Lower lobe of right lung (tissue), 2 donors: ENCODE measurements at regions not wholly inside any gene's neighbourhood (a gene's known extent, or its start where the extent isn't known, plus 50 kb on each side); places are given as distances from the start of the nearest gene placed in this dataset.

Experiments used
- ATAC-seq, 2 donors: fragments of 200-7000 bp; cut with Tn5 transposase; one replicate each; pipeline ENCODE4 v1.9.1; 2020 to 2022; ENCODE audit warnings: mild to moderate bottlenecking in 2 of 2, moderate library complexity in 2 of 2
- DNase-seq: peaks from one replicate; pipeline ENCODE4 v3.0.0-alpha.2; 2020
- H3K27ac ChIP-seq: fragments of 200-600 bp; one replicate; pipeline ENCODE4 v1.8.0; 2022
- H3K27me3 ChIP-seq: fragments of 200-600 bp; one replicate; pipeline ENCODE4 v1.8.0; 2022; ENCODE audit warnings: low read depth
- H3K36me3 ChIP-seq: fragments of 200-600 bp; one replicate; pipeline ENCODE4 v1.8.0; 2022; ENCODE audit warnings: mild to moderate bottlenecking
- H3K4me1 ChIP-seq: fragments of 200-600 bp; one replicate; pipeline ENCODE4 v1.8.0; 2022
- H3K4me3 ChIP-seq: fragments of 200-600 bp; one replicate; pipeline ENCODE4 v1.8.0; 2022; ENCODE audit warnings: mild to moderate bottlenecking
- H3K9me3 ChIP-seq: fragments of 200-600 bp; one replicate; pipeline ENCODE4 v1.8.0; 2022
- intact Hi-C: fragments of 100-400 bp; cut with DNase I; formaldehyde crosslinking; loops from one replicate; pipeline ENCODE4 v1.11.0; 2022
- TF ChIP-seq, protein P1 (sequence below): fragments of 200-600 bp; IDR thresholded peaks from one replicate; pipeline ENCODE4 v1.8.0; 2022; ENCODE audit warnings: antibody characterized with exemption, mild to moderate bottlenecking
- donor health status: DM: no; HTN: yes; CAD: no; lungs with severe emphysema.

DNA sequence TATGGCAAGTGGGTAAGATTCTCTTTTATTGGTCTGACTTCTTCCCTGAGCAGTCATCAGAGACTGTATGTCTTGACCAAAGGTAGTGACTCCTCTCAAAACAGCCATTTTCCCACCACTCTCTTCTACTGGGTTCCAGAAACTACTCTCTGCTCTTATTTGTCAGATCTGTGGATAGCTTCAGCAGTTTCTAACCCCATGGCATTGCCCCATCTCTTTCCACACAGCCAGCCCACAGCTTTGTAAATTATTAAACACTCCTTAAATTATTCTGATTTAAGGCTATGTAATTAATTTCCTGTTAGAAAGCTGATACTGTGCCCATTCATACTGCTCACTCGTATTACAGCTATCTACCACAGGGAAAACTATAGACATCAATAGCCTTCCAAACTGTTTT, 138.4 kb upstream of the CNR1 start:
- TF ChIP-seq, protein P1, sequence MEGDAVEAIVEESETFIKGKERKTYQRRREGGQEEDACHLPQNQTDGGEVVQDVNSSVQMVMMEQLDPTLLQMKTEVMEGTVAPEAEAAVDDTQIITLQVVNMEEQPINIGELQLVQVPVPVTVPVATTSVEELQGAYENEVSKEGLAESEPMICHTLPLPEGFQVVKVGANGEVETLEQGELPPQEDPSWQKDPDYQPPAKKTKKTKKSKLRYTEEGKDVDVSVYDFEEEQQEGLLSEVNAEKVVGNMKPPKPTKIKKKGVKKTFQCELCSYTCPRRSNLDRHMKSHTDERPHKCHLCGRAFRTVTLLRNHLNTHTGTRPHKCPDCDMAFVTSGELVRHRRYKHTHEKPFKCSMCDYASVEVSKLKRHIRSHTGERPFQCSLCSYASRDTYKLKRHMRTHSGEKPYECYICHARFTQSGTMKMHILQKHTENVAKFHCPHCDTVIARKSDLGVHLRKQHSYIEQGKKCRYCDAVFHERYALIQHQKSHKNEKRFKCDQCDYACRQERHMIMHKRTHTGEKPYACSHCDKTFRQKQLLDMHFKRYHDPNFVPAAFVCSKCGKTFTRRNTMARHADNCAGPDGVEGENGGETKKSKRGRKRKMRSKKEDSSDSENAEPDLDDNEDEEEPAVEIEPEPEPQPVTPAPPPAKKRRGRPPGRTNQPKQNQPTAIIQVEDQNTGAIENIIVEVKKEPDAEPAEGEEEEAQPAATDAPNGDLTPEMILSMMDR, result no peak
- Histone ChIP-seq H3K27me3 (no peaks in the 10 kb centered on the region), H3K4me1 (no peaks in the 10 kb centered on the region), H3K4me3 (no peak overlapping the region), H3K27ac (no peak overlapping the region), H3K9me3 (no peaks in the 10 kb centered on the region), H3K36me3 (no peaks in the 10 kb centered on the region)
- intact Hi-C loops, result no loop called here
- no peak for DNase-seq
- ATAC-seq, result no peak

DNA sequence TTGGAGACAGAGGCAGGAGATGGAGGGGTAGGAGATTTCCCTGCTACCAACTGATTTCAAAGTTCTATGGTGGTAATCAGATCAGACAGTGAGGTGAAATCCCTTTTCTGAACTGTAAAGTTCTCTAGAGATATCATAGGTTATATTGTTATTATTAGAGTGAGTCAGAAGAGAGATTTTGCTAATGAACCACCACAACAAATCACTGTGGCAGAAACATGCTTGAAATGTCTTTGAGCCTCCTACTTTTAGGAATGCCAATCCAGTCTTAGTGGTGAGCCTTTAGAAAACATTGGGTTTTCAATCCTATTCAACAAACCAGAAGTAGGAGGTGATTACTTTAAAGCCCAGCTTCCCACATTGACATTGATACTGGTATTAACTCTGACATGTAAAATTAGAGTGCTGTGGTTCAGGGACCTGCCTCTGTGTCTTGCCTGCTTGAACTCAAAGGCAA, 136.7 kb upstream of the CNR1 start:
- Histone ChIP-seq H3K27ac (no peak overlapping the region), H3K9me3 (no peaks in the 10 kb centered on the region), H3K27me3 (no peaks in the 10 kb centered on the region), H3K4me1 (no peaks in the 10 kb centered on the region), H3K4me3 (no peak overlapping the region), H3K36me3 (no peaks in the 10 kb centered on the region)
- intact Hi-C loops, result no loop called here
- DNase-seq (no peak), ATAC-seq (no peak)
- TF ChIP-seq, protein P1, result no peak

DNA sequence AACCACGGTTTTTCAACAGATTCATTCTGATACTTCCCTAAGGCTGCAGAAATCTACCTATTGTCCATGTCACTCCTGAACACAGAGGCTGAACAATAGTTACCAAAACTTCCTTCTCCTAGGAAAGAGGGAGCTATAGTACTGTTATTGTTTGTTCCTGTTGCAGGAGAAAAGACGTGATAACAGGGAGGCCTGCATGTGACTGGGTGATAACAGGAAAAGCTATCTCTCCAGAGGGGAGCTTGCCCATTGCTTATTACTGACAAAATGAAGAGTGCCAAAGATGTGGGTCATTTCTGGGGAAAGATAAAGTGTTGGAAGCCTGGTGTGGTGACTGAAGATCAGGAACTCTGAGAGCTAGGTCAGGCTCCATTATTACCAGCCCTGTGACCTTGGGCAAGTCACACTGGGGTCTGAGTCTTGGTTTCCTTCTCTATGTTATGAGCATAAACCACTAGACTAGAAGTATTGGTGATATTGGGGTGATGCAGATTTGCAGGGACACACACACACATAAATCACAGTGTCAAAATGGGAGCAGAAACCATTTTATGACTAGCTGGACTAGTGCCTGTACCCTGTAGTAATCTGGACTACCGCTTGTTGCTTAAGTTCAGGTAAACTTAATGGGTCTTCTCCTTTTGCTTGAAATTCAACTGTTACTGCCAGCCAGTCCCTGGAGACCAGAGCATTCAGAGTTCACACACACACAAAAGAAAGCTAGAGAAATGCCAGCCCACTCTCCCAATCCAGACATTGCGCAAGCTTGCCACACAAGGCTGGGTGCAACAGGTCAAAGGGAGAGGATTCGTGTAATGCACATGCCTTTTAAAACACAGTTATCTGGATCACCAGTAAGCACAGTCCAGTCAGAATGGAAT, 136.0 kb upstream of the CNR1 start:
- H3K9me3 ChIP-seq, result no peaks in the 10 kb centered on the region
- intact Hi-C loops, result no loop called here

DNA sequence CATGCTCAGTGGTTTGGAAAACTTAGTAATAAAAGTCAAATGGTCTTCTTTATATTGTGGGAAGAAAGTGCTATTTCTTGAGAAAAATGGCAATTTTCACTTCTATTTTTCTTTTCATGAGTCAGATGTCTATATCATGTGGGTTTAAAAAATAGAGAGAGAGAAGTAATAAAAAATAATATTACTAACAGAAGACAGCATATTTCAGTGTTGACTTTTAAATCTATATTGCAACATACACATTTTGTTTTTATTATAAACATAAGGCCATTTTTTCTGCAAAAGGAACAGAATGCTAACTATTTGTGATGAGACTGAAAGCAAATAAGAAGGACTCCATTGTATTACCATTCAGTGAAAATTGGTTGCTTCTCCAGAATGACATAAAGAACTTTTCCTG, 135.1 kb upstream of the CNR1 start:
- no peak for DNase-seq
- TF ChIP-seq, protein P1, result no peak
- Histone ChIP-seq H3K36me3 (no peaks in the 10 kb centered on the region), H3K4me3 (no peak overlapping the region), H3K4me1 (no peaks in the 10 kb centered on the region), H3K27ac (no peak overlapping the region), H3K27me3 (no peaks in the 10 kb centered on the region), H3K9me3 (no peaks in the 10 kb centered on the region)
- no peak for ATAC-seq
- intact Hi-C loops, result no loop called here

More for the DNA sequence above, 136.0 kb upstream of the CNR1 start:
- Histone ChIP-seq H3K27ac (no peak overlapping the region), H3K36me3 (no peaks in the 10 kb centered on the region), H3K4me1 (no peaks in the 10 kb centered on the region), H3K27me3 (no peaks in the 10 kb centered on the region), H3K4me3 (no peak overlapping the region)
- ATAC-seq, result no peak
- TF ChIP-seq, protein P1, result no peak
- DNase-seq, result no peak

DNA sequence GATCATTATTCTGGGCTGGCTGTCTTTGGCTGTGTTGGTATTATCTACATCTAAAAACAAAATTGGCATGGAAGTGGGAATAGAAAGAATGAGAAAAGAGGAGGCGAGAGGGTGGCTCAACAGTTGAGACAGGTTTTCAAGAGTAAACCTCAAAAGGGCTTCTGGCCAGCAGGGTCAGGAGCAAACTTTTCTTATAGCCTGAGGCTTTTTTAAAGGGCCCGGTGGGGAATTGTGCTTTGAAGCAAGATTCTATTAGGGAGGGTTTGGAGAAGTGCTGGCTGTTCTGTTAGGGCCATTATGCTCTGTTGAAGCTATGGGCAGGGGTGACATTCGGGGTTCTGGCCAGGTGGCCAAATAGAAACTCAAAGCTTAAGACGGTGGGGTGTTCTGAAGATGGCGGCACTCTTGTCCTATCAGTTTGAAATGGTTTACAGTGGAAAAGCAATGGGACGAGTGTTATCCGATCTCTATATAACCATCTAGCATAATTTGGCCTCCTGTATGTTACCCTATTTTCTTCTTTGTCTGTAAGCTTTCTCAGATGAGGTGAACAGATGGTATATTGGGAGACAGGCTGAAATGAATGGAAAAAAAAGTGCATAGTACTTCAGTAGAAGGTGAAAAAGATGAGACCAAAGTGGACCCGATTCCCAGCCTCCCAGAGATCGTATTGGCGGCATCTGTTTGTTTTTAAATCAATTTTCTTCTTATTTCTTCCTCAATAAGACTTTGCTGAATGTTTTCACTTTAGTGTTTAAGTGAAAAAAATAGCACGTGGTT, 132.1 kb upstream of the CNR1 start:
- Histone ChIP-seq H3K27me3 (no peaks in the 10 kb centered on the region), H3K4me1 (no peaks in the 10 kb centered on the region), H3K4me3 (no peak overlapping the region), H3K27ac (no peak overlapping the region), H3K9me3 (no peaks in the 10 kb centered on the region), H3K36me3 (no peaks in the 10 kb centered on the region)
- TF ChIP-seq, protein P1, result no peak
- intact Hi-C loops, result no loop called here
- no peak for DNase-seq
- no peak for ATAC-seq
